ENCODE measurements at regions not wholly inside any gene's neighbourhood (a gene's known extent, or its start where the extent isn't known, plus 50 kb on each side); places are given as distances from the start of the nearest gene placed in this dataset.
A peak's percentile ranks its signal among the peaks of the same experiment; 100 is the strongest.
"Not testable (repeated sequence)": the region's sequence is repeated elsewhere in the genome, so short reads cannot be mapped to it uniquely, and the experiment has no call there.

DNA sequence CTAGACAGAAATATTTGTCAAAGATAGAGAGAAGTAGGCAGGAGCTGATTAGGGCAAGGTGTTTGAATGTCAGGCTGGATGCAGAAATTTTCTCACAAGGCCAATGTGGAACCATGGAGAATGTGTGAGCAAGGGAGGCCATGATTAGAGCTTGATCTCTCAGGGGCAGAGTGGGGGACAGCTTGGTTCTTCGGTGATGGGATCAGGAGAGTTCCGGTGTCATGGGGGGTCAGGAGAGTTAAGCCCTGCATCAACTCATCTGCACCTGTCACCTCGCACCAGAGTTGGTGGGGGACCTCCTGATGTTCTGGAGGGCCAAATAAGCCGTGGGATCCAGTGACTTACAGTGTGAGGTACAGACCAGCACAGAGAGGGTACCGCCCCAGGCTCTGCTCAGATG, 175.1 kb upstream of the TPTE start:
- H3K9me3 Mint-ChIP-seq (ENCODE audit: unreplicated experiment): peaks cover 58% of the 10 kb centered on the region
- DNase-seq (ENCODE audit: low spot score); H3K4me1 Mint-ChIP-seq (ENCODE audit: unreplicated experiment): not testable (repeated sequence)
- peak overlapping the region; percentile 44 for H3K27ac Mint-ChIP-seq (ENCODE audit: unreplicated experiment)
- H3K36me3 Mint-ChIP-seq (ENCODE audit: low read depth, unreplicated experiment): peaks cover 24% of the 10 kb centered on the region
- H3K27me3 Mint-ChIP-seq (ENCODE audit: unreplicated experiment): peaks cover 35% of the 10 kb centered on the region
- peak overlapping the region; percentile 52 for H3K4me3 Mint-ChIP-seq (ENCODE audit: unreplicated experiment)

DNA sequence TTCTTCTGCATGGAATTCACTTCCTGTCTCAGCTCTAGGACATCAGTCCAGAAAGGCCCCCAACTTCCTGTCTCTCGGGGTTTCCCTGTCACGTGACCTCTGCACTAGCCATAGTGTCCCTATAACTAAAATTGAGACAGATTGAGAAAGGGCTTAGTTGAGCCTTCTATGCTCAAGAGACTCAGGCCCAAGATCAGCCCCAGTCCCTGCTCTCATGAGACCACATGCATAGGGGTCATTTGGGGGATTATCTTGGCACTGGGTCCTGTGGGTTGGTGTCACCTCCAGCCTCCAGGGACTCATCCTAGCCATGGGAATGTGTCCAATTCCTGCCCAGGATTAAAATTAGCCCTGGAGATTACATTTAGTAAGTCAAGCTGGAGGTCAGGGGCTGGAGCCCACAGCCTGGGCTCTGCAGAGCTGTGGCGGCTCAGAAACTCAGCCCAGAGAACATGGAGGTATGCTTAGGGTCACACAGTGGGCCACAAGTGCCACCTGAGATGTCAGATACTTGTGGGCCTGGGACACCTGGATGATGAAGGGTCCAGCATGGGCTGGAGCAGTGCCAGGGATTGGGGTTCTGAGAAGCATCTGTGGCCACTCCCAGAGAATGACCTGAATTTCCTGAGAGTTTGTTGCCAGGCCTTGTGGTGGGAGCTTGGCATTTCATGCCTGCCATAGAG, 174.3 kb upstream of the TPTE start:
- H3K4me1 Mint-ChIP-seq (ENCODE audit: unreplicated experiment); H3K27ac Mint-ChIP-seq (ENCODE audit: unreplicated experiment); DNase-seq (ENCODE audit: low spot score): not testable (repeated sequence)
- peak overlapping the region; percentile 60 for H3K4me3 Mint-ChIP-seq (ENCODE audit: unreplicated experiment)
- H3K27me3 Mint-ChIP-seq (ENCODE audit: unreplicated experiment): peaks cover 35% of the 10 kb centered on the region
- H3K9me3 Mint-ChIP-seq (ENCODE audit: unreplicated experiment): peaks cover 62% of the 10 kb centered on the region
- peaks cover 24% of the 10 kb centered on the region for H3K36me3 Mint-ChIP-seq (ENCODE audit: low read depth, unreplicated experiment)

DNA sequence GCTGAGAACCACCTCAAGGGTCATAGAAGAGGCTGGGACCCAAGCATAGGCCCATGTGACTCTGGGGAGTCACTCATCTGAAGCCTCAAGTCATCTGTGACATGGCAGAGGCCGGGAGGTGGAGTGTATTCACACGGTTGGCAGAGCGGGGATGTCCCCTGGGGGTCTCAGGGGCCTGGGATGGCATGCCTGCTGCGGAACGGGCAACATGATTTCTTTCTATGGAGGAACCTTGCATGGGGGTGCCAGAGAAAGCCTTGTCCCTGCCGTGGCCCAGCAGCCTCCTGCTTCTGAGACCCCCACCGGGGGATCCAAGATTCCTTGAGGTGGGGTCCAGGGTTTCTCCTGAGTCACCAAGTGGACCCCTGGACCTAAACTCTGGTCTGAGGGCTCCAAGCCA, 173.7 kb upstream of the TPTE start:
- H3K4me3 Mint-ChIP-seq (ENCODE audit: unreplicated experiment); H3K4me1 Mint-ChIP-seq (ENCODE audit: unreplicated experiment); DNase-seq (ENCODE audit: low spot score); H3K27ac Mint-ChIP-seq (ENCODE audit: unreplicated experiment): not testable (repeated sequence)
- Mint-ChIP-seq H3K36me3 (ENCODE audit: low read depth, unreplicated experiment) (peaks cover 24% of the 10 kb centered on the region), H3K9me3 (ENCODE audit: unreplicated experiment) (peaks cover 67% of the 10 kb centered on the region), H3K27me3 (ENCODE audit: unreplicated experiment) (peaks cover 35% of the 10 kb centered on the region)

GRCh38 chr21:10348150-10348549, 173.2 kb upstream of the TPTE start:
- DNase-seq (ENCODE audit: low spot score); H3K4me3 Mint-ChIP-seq (ENCODE audit: unreplicated experiment); H3K4me1 Mint-ChIP-seq (ENCODE audit: unreplicated experiment); H3K27ac Mint-ChIP-seq (ENCODE audit: unreplicated experiment): not testable (repeated sequence)
- Mint-ChIP-seq H3K9me3 (ENCODE audit: unreplicated experiment) (peaks cover 71% of the 10 kb centered on the region), H3K36me3 (ENCODE audit: low read depth, unreplicated experiment) (peaks cover 24% of the 10 kb centered on the region), H3K27me3 (ENCODE audit: unreplicated experiment) (peaks cover 35% of the 10 kb centered on the region)

GRCh38 chr21:10354851-10355578, 166.4 kb upstream of the TPTE start:
- H3K4me1 Mint-ChIP-seq (ENCODE audit: unreplicated experiment); DNase-seq (ENCODE audit: low spot score); H3K27ac Mint-ChIP-seq (ENCODE audit: unreplicated experiment); H3K4me3 Mint-ChIP-seq (ENCODE audit: unreplicated experiment): not testable (repeated sequence)
- Mint-ChIP-seq H3K36me3 (ENCODE audit: low read depth, unreplicated experiment) (peaks cover 10% of the 10 kb centered on the region), H3K9me3 (ENCODE audit: unreplicated experiment) (peaks cover 66% of the 10 kb centered on the region), H3K27me3 (ENCODE audit: unreplicated experiment) (peaks cover 21% of the 10 kb centered on the region)

GRCh38 chr21:10359120-10359519, 162.3 kb upstream of the TPTE start:
- H3K9me3 Mint-ChIP-seq (ENCODE audit: unreplicated experiment): peaks cover 59% of the 10 kb centered on the region
- not testable (repeated sequence) for H3K27ac Mint-ChIP-seq (ENCODE audit: unreplicated experiment)

GRCh38 chr21:10359911-10360310, 161.5 kb upstream of the TPTE start:
- H3K27me3 Mint-ChIP-seq (ENCODE audit: unreplicated experiment): peaks cover 13% of the 10 kb centered on the region
- H3K4me1 Mint-ChIP-seq (ENCODE audit: unreplicated experiment); H3K4me3 Mint-ChIP-seq (ENCODE audit: unreplicated experiment); H3K36me3 Mint-ChIP-seq (ENCODE audit: low read depth, unreplicated experiment); H3K27ac Mint-ChIP-seq (ENCODE audit: unreplicated experiment); DNase-seq (ENCODE audit: low spot score): not testable (repeated sequence)
- H3K9me3 Mint-ChIP-seq (ENCODE audit: unreplicated experiment): peaks cover 54% of the 10 kb centered on the region

More at GRCh38 chr21:10359120-10359519, 162.3 kb upstream of the TPTE start:
- not testable (repeated sequence) for H3K4me1 Mint-ChIP-seq (ENCODE audit: unreplicated experiment); DNase-seq (ENCODE audit: low spot score); H3K4me3 Mint-ChIP-seq (ENCODE audit: unreplicated experiment); H3K36me3 Mint-ChIP-seq (ENCODE audit: low read depth, unreplicated experiment)
- peaks cover 16% of the 10 kb centered on the region for H3K27me3 Mint-ChIP-seq (ENCODE audit: unreplicated experiment)

- H3K27me3 Mint-ChIP-seq (ENCODE audit: unreplicated experiment); H3K36me3 Mint-ChIP-seq (ENCODE audit: low read depth, unreplicated experiment); H3K27ac Mint-ChIP-seq (ENCODE audit: unreplicated experiment); H3K4me3 Mint-ChIP-seq (ENCODE audit: unreplicated experiment); DNase-seq (ENCODE audit: low spot score); H3K4me1 Mint-ChIP-seq (ENCODE audit: unreplicated experiment): not testable (repeated sequence)
- peaks cover 45% of the 10 kb centered on the region for H3K9me3 Mint-ChIP-seq (ENCODE audit: unreplicated experiment)
These were observed 160.1 kb upstream of the TPTE start for GRCh38 chr21:10361214-10361736.

DNA sequence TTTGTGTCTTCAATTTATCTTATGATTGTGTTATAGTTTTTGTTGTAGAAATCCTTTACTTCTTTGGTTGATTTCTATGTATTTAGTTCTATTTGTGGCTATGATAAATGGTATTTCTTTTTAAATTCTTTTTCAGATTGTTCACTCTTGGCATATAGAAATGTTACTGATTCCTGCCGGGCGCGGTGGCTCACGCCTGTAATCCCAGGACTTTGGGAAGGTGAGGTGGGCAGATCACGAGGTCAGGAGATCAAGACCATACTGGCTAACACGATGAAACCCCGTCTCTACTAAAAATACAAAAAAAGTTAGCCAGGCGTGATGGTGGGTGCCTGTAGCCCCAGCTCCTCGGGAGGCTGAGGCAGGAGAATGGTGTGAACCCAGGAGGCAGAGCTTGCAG, 158.6 kb upstream of the TPTE start:
- H3K36me3 Mint-ChIP-seq (ENCODE audit: low read depth, unreplicated experiment); H3K4me1 Mint-ChIP-seq (ENCODE audit: unreplicated experiment); H3K4me3 Mint-ChIP-seq (ENCODE audit: unreplicated experiment); DNase-seq (ENCODE audit: low spot score); H3K27ac Mint-ChIP-seq (ENCODE audit: unreplicated experiment); H3K27me3 Mint-ChIP-seq (ENCODE audit: unreplicated experiment): not testable (repeated sequence)
- H3K9me3 Mint-ChIP-seq (ENCODE audit: unreplicated experiment): peaks cover 38% of the 10 kb centered on the region

GRCh38 chr21:10363321-10363720, 158.1 kb upstream of the TPTE start:
- not testable (repeated sequence) for H3K27ac Mint-ChIP-seq (ENCODE audit: unreplicated experiment); H3K4me1 Mint-ChIP-seq (ENCODE audit: unreplicated experiment); DNase-seq (ENCODE audit: low spot score); H3K27me3 Mint-ChIP-seq (ENCODE audit: unreplicated experiment); H3K36me3 Mint-ChIP-seq (ENCODE audit: low read depth, unreplicated experiment); H3K4me3 Mint-ChIP-seq (ENCODE audit: unreplicated experiment)
- H3K9me3 Mint-ChIP-seq (ENCODE audit: unreplicated experiment): peaks cover 36% of the 10 kb centered on the region

GRCh38 chr21:10366210-10366609, 155.2 kb upstream of the TPTE start:
- H3K4me1 Mint-ChIP-seq (ENCODE audit: unreplicated experiment); DNase-seq (ENCODE audit: low spot score); H3K27me3 Mint-ChIP-seq (ENCODE audit: unreplicated experiment); H3K36me3 Mint-ChIP-seq (ENCODE audit: low read depth, unreplicated experiment); H3K27ac Mint-ChIP-seq (ENCODE audit: unreplicated experiment); H3K4me3 Mint-ChIP-seq (ENCODE audit: unreplicated experiment): not testable (repeated sequence)
- peaks cover 19% of the 10 kb centered on the region for H3K9me3 Mint-ChIP-seq (ENCODE audit: unreplicated experiment)

DNA sequence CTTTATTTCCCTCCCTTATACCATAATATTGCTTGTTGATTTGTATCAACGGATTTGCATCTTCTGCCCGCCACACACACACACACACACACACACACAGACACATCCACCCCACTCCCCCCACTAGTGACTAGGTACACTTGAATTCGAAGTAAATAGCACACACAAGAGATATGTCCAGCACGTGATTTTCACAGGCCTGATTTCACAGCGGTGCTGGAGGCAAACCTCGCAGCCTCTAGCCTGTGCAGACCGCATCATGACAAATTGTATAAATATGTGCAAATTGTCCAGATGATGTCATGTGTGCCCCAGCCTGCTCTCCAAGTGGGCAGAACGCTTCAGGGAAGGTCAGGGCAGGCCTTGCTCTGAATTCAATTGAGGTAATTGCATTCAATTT, 153.8 kb upstream of the TPTE start:
- H3K4me1 Mint-ChIP-seq (ENCODE audit: unreplicated experiment); H3K9me3 Mint-ChIP-seq (ENCODE audit: unreplicated experiment); H3K27me3 Mint-ChIP-seq (ENCODE audit: unreplicated experiment); DNase-seq (ENCODE audit: low spot score); H3K27ac Mint-ChIP-seq (ENCODE audit: unreplicated experiment); H3K4me3 Mint-ChIP-seq (ENCODE audit: unreplicated experiment); H3K36me3 Mint-ChIP-seq (ENCODE audit: low read depth, unreplicated experiment): not testable (repeated sequence)
